ENCODE measurements at regions not wholly inside any gene's neighbourhood (a gene's known extent, or its start where the extent isn't known, plus 50 kb on each side); places are given as distances from the start of the nearest gene placed in this dataset.
"Not testable (repeated sequence)": the region's sequence is repeated elsewhere in the genome, so short reads cannot be mapped to it uniquely, and the experiment has no call there.

DNA sequence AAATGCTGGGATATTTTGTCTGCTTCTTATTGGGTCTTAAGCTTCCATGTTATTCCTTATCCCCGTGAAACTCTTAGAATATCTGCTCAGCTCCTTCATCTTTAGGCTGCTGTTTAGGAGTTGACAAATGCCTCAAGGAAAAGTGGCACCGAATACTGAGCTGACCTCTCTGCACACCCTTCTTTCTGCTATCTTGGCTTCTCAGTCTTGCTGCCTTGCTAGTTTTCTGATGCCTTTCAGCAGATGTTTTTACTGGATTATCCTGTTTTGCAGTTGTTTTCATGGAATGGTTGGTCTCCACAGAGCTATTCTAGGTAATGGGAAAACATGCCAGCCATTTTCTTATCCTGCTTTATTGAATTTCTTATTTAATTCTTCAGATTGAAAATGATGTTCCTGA lies 86.3 kb downstream of the GYPE start:
- no peak for DNase-seq

DNA sequence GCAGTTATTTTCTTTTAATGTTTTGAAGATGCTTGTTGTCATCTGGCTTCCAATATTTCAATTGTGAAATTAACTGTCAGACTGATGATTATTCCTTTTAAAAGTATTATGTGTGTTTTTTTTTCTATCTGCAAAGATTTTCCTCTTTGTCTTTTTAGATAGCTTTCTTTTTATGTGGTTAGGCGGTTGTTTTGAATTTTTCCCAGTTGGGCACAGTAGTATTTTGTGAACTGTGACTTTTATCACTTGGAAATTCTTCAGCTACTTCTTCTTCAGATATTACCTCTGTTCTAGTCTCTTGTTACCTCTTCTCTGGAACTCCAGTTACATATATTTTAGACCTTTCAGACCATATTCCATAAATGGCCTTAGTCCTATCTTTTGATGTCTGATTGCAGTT lies 87.5 kb downstream of the GYPE start:
- not testable (repeated sequence) for DNase-seq

- not testable (repeated sequence) for DNase-seq
Measured at GRCh38 chr4:143815375-143815774, 90.0 kb downstream of the GYPE start.

DNA sequence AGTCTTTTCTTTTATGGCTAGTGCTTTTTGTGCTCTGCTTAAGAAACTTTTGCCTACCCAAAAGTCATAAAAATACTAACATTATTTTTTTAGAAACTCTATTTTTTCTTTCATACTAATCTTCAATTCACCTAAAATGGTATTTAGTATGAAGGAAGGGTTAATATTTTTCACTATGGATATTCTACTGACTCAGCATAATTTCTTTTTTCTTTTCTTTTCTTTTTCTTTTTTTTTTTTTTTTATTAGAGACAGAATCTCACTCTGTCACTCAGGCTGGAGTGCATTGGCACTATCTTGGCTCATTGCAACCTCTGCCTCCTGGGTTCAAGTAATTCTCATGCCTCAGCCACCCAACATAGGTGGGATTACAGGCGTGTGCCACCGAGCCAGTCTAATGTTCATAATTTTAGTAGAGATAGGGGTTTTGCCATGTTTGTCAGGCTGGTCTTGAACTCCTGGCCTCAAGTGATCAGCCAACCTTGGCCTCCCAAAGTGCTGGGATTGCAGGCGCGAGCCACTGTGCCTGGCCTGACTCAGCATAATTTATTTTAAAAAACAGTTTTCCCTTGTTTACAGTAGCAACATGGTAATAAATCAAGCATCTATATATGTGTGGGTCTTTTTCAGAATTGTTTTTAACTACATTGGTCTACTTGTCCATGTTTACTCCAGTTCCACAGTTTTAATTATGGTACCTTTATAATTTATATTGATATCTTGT lies 91.8 kb downstream of the GYPE start:
- not testable (repeated sequence) for DNase-seq

DNA sequence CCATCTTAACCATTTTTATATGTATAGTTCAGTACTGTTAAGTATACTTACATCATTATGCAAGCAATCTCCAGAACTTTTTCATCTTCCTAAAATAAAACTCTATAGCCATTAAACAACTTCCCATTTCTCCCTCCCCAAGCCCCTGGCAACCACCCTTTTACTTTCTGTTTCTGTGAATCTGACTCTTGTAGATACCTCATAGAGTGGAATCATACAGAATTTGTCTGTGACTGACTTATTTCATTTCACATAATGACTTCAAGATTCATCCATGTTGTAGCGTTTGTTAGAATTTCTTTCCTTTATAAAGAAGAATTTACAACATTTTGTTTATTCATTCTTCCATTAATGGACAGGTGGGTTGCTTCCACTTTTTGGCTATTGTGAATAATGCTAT lies 91.2 kb upstream of the FREM3 start:
- not testable (repeated sequence) for DNase-seq

DNA sequence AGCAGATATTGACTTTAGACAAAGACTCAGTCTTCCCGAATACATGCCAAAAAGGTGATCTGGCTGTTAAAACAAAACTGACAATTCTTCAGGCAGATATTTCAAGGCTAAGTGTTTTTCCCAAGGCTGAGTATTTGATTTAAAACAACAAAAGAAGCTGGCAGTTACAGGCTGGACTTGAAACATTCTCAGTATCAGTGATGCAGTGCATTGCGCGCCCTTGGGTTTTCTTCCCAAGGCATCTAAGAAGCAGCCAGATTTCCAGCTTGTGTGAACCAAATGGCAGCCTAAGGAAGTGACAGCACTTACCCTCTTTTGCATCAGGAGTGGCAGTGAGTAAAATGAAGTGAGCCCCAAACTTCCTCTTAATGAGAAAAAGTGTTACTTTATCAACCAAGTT lies 90.0 kb upstream of the FREM3 start:
- peak in 1 of 4 experiments; percentile 3 for DNase-seq

DNA sequence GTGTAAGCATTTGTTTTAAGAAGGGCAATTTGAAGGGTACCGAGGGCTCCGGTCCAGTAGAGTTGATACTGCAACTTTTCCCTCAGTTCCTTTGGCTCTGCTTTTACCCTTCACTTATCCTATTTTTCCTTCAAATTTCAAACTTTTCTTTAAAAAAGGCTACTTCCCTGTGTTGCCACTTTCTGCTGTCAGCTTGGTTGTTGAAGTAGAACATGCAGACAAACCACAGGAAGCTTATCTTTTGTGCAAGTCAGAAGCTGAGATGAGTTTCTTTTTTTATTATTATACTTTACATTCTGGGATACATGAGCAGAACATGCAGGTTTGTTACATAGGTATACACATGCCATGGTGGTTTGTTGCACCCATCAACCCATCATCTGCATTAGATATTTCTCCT lies 89.1 kb upstream of the FREM3 start:
- not testable (repeated sequence) for DNase-seq

- DNase-seq, result no peak
Measured at GRCh38 chr4:143784567-143784966, 84.1 kb upstream of the FREM3 start.

DNA sequence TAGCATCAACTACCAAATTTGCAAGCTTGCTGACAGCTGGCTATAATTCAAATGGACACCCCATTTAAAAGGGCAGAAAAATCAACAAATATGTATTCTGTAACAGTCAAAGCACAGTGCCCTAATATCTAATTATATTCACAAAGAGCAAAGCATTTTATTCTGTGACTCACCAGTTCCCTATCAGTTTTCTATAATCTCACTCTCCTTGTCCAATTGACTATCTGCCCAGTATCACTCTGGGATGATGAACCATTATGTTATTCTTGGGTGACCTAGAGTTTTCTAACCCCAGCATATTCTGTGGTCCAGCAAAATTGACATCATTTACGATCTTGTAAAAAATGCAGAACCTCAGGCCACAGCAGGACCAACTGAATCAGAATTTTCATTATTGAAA lies 82.0 kb upstream of the FREM3 start:
- DNase-seq, result no peak

DNA sequence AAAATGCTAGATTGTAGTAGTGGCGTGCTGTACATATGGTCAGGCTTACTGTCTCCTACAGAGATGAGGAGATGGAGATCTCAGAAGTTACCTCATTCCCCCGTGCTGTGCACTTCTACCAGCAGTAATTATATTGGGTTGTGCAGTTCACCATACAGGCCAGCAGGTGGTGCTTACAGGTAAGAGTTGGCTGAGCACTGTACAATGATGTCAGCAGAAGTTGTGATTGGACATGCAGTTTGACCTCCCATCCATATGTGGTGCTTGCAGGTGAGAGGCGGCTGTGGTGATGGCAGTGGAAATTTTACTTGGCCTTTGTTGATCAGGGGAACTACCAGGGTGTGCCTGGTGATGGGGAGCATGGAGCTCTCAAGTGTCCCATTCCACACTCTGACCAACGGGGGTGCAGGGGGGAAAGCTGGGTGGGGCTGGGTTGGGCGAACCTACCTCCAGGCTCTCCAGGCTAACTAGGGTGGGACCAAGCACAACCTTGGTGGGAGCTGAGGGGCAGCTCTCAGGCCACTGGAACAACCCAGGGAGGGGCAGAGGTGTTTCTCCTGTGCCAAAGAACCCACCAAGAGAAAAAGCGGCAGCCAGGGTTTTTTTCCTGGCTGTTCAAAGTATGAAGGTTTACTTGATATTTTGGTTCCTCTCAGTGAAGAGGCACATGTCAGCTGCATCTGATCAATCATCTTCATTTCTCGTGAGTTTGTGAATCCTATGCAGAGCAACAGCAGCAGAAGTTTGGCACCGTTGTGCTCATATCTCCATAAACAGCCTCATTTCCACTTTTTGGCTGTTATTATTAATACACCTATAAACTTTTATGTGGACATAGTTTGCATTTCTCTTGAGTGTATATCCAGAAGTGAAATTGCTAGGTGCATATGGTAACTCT lies 73.8 kb upstream of the FREM3 start:
- DNase-seq, result peak; percentile 55 to 77 (median 70)

- DNase-seq, result no peak
Measured at GRCh38 chr4:143771269-143771668, 70.8 kb upstream of the FREM3 start.

- no peak for DNase-seq
Measured at GRCh38 chr4:143768007-143768591, 67.6 kb upstream of the FREM3 start.

DNA sequence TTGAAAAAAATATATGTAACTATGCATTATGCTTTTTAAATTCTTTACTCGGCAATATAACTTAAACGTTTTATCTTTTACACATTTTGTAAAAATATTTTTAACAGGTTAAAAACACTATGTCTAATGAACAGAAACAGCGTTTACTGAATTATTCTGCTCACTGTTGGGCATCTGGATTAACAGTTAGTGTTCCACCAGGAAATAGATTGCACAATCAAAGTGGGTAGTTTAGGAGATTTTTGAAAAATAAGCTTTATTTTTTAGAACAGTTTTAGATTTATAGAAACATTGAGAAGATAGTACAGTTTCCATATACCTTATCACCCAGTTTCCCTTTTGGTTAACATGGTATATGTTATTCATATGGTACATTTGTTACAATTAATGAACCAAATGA lies 63.1 kb upstream of the FREM3 start:
- DNase-seq, result no peak

GRCh38 chr4:143762511-143762910 lies 62.0 kb upstream of the FREM3 start:
- no peak for DNase-seq
